ENCODE measurements at regions not wholly inside any gene's neighbourhood (a gene's known extent, or its start where the extent isn't known, plus 50 kb on each side); places are given as distances from the start of the nearest gene placed in this dataset.

- no peak for DNase-seq (ENCODE audit: low read depth, low spot score)
- no peak overlapping the region for H3K27ac ChIP-seq
Observed at GRCh38 chr10:129219364-129219763, 247.7 kb upstream of the MGMT start.

GRCh38 chr10:129222436-129222835 is 244.6 kb upstream of the MGMT start:
- H3K27ac ChIP-seq = no peak overlapping the region
- DNase-seq (ENCODE audit: low read depth, low spot score) = no peak

- H3K27ac ChIP-seq = no peak overlapping the region
- no peak for DNase-seq (ENCODE audit: low read depth, low spot score)
Observed at GRCh38 chr10:129223363-129223762, 243.7 kb upstream of the MGMT start.

- DNase-seq (ENCODE audit: low read depth, low spot score) = no peak
- H3K27ac ChIP-seq = no peak overlapping the region
Observed at GRCh38 chr10:129224065-129224464, 243.0 kb upstream of the MGMT start.

GRCh38 chr10:129231821-129232220 is 235.2 kb upstream of the MGMT start:
- no peak for DNase-seq (ENCODE audit: low read depth, low spot score)
- H3K27ac ChIP-seq = no peak overlapping the region

- H3K27ac ChIP-seq = no peak overlapping the region
- no peak for DNase-seq (ENCODE audit: low read depth, low spot score)
Observed at GRCh38 chr10:129233351-129234148, 233.5 kb upstream of the MGMT start.

- no peak for DNase-seq (ENCODE audit: low read depth, low spot score)
- H3K27ac ChIP-seq = no peak overlapping the region
Observed at GRCh38 chr10:129236274-129236691, 230.8 kb upstream of the MGMT start.

GRCh38 chr10:129241461-129241860 is 225.6 kb upstream of the MGMT start:
- no peak for DNase-seq (ENCODE audit: low read depth, low spot score)
- no peak overlapping the region for H3K27ac ChIP-seq

- H3K27ac ChIP-seq = no peak overlapping the region
- no peak for DNase-seq (ENCODE audit: low read depth, low spot score)
Observed at GRCh38 chr10:129244298-129244697, 222.7 kb upstream of the MGMT start.

- no peak overlapping the region for H3K27ac ChIP-seq
- DNase-seq (ENCODE audit: low read depth, low spot score) = no peak
Observed at GRCh38 chr10:129244757-129245156, 222.3 kb upstream of the MGMT start.

GRCh38 chr10:129253161-129253864 is 213.7 kb upstream of the MGMT start:
- H3K27ac ChIP-seq = no peak overlapping the region
- DNase-seq (ENCODE audit: low read depth, low spot score) = no peak

- DNase-seq (ENCODE audit: low read depth, low spot score) = no peak
Observed at GRCh38 chr10:129253865-129254179, 213.2 kb upstream of the MGMT start.

GRCh38 chr10:129258283-129258923 is 208.6 kb upstream of the MGMT start:
- no peak overlapping the region for H3K27ac ChIP-seq
- no peak for DNase-seq (ENCODE audit: low read depth, low spot score)

More at GRCh38 chr10:129253865-129254179, 213.2 kb upstream of the MGMT start:
- no peak overlapping the region for H3K27ac ChIP-seq

- no peak for DNase-seq (ENCODE audit: low read depth, low spot score)
- H3K27ac ChIP-seq = no peak overlapping the region
Observed at GRCh38 chr10:129259128-129259815, 207.8 kb upstream of the MGMT start.

- no peak for DNase-seq (ENCODE audit: low read depth, low spot score)
- H3K27ac ChIP-seq = no peak overlapping the region
Observed at GRCh38 chr10:129272176-129272575, 194.9 kb upstream of the MGMT start.

GRCh38 chr10:129272866-129273650 is 194.0 kb upstream of the MGMT start:
- DNase-seq (ENCODE audit: low read depth, low spot score) = no peak
- H3K27ac ChIP-seq = no peak overlapping the region

GRCh38 chr10:129273860-129274259 is 193.2 kb upstream of the MGMT start:
- no peak for DNase-seq (ENCODE audit: low read depth, low spot score)
- no peak overlapping the region for H3K27ac ChIP-seq

GRCh38 chr10:129274748-129275474 is 192.1 kb upstream of the MGMT start:
- DNase-seq (ENCODE audit: low read depth, low spot score) = no peak

GRCh38 chr10:129275886-129276285 is 191.2 kb upstream of the MGMT start:
- H3K27ac ChIP-seq = no peak overlapping the region
- DNase-seq (ENCODE audit: low read depth, low spot score) = no peak

More at GRCh38 chr10:129274748-129275474, 192.1 kb upstream of the MGMT start:
- H3K27ac ChIP-seq = no peak overlapping the region
